Panc1 (cell line): ENCODE measurements at regions not wholly inside any gene's neighbourhood (a gene's known extent, or its start where the extent isn't known, plus 50 kb on each side); places are given as distances from the start of the nearest gene placed in this dataset.

Experiments used
- ATAC-seq: fragments of 200-7000 bp; cut with Tn5 transposase; 2 replicates; pipeline ENCODE4 v1.9.1; 2020; ENCODE audit warnings: mild to moderate bottlenecking, moderate library complexity
- BruUV-seq: library from RNA; stranded (reverse); fragments of 400-500 nt; replicated peaks from 2 replicates; lab custom pipeline; 2021; lab: Mats Ljungman, UMichigan
- CTCF ChIA-PET: fragments of 300-600 bp; sonication (Branson Sonifier 250); formaldehyde crosslinking; loops from one replicate; lab custom pipeline; 2022; ENCODE audit warnings: antibody characterized with exemption; lab: Charles Lee
- POLR2A ChIA-PET: fragments of 300-600 bp; sonication (Branson Sonifier 250); formaldehyde crosslinking; loops from one replicate; lab custom pipeline; 2022; ENCODE audit warnings: antibody characterized with exemption; lab: Charles Lee
- DNase-seq: peaks from one replicate; pipeline ENCODE4 v3.0.0-alpha.2; 2010; ENCODE audit warnings: low read depth, low spot score
- H3K27ac ChIP-seq: 2 replicates; pipeline ENCODE4 v1.5.1; 2011; ENCODE audit warnings: mild to moderate bottlenecking, low read length, inconsistent platforms
- H3K27me3 ChIP-seq: fragments of 200-500 bp; sonication (Bioruptor generic); 2 replicates; pipeline ENCODE4 v1.6.0; 2014; ENCODE audit warnings: low read length, inconsistent platforms; ENCODE audit not compliant: control insufficient read depth, insufficient read depth
- H3K36me3 ChIP-seq: fragments of 200-500 bp; sonication (Bioruptor generic); 2 replicates; pipeline ENCODE4 v1.5.1; 2014; ENCODE audit warnings: inconsistent platforms, mild to moderate bottlenecking, low read length, moderate library complexity; ENCODE audit not compliant: control insufficient read depth, insufficient read depth
- H3K4me1 ChIP-seq: 2 replicates; pipeline ENCODE4 v1.5.1; 2011; ENCODE audit warnings: inconsistent platforms, mild to moderate bottlenecking, low read length, moderate library complexity; ENCODE audit not compliant: control insufficient read depth, insufficient read depth
- H3K4me3 ChIP-seq, 2 experiments: 2 replicates each; pipeline ENCODE4 v1.5.1; 2011 to 2012; ENCODE audit warnings: low read depth in 2 of 2, low read length in 2 of 2, mild to moderate bottlenecking in 2 of 2, inconsistent platforms in 1 of 2, moderate library complexity in 1 of 2
- H3K9me3 ChIP-seq: fragments of 200-500 bp; sonication (Bioruptor generic); 2 replicates; pipeline ENCODE4 v1.5.1; 2014; ENCODE audit warnings: low read depth, mild to moderate bottlenecking, inconsistent platforms, low read length, moderate library complexity; ENCODE audit not compliant: control insufficient read depth, insufficient read depth
- POLR2AphosphoS5 ChIP-seq: IDR thresholded peaks from 2 replicates; pipeline ENCODE4 v1.6.1; 2012; ENCODE audit warnings: mild to moderate bottlenecking, low read depth, low read length, moderate library complexity
- SIN3A ChIP-seq: IDR thresholded peaks from 2 replicates; pipeline ENCODE4 v1.6.1; 2012; ENCODE audit warnings: low read depth, mild to moderate bottlenecking, low read length, moderate library complexity, borderline replicate concordance; ENCODE audit not compliant: insufficient read depth
- TCF7L2 ChIP-seq: IDR thresholded peaks from 2 replicates; pipeline ENCODE4 v1.6.1; 2011; ENCODE audit warnings: mild to moderate bottlenecking, low read depth, low read length, inconsistent platforms
- in situ Hi-C: cut with HindIII; loops from 2 replicates; pipeline ENCODE4 v1.10.0; 2016; ENCODE audit warnings: low sequenced_read_pairs, low pct_unique_long_range_greater_than_20kb
- intact Hi-C: fragments of 100-400 bp; cut with micrococcal nuclease; formaldehyde crosslinking; loops from one replicate; pipeline ENCODE4 v1.10.0; 2022; ENCODE audit not compliant: unreplicated experiment
- TF ChIP-seq, protein P1 (sequence below): fragments of 450-650 bp; IDR thresholded peaks from 2 replicates; pipeline ENCODE4 v1.5.1; 2017; ENCODE audit warnings: mild to moderate bottlenecking
- TF ChIP-seq, protein P2 (sequence below), 2 experiments: IDR thresholded peaks; 2 replicates each; pipeline ENCODE4 v1.6.1; 2011 to 2012; ENCODE audit warnings: low read depth in 2 of 2, control low read depth in 1 of 2, low read length in 1 of 2, mild to moderate bottlenecking in 1 of 2, moderate library complexity in 1 of 2; ENCODE audit not compliant: insufficient read depth in 1 of 2

DNA sequence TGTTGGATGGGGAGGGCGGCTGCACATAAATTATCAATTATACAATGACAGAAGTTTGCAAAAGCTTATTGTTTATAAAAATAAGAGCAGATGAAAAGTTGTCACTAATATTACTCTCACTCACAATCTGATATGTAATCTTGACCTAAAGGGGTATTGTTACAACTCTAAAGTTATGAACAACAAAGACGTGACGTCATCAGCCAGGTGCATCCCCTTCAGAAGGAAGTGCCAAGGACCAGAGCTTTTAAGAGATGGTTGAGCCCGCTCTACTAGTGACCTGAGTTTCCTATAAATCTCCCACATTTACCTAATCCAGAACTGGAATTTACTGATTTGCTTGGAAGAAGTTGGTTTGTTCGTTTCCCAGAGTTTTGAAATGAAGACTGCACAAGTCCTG, 247.7 kb upstream of the MGMT start:
- Histone ChIP-seq H3K36me3 (no peaks in the 10 kb centered on the region), H3K27ac (no peak overlapping the region), H3K4me1 (no peaks in the 10 kb centered on the region), H3K27me3 (no peaks in the 10 kb centered on the region), H3K9me3 (no peaks in the 10 kb centered on the region), H3K4me3 (no peak overlapping the region)
- no peak for ATAC-seq
- in situ Hi-C loops (no loop called here), intact Hi-C loops (no loop called here)
- no TSS peak for BruUV-seq
- TF ChIP-seq, protein P1, sequence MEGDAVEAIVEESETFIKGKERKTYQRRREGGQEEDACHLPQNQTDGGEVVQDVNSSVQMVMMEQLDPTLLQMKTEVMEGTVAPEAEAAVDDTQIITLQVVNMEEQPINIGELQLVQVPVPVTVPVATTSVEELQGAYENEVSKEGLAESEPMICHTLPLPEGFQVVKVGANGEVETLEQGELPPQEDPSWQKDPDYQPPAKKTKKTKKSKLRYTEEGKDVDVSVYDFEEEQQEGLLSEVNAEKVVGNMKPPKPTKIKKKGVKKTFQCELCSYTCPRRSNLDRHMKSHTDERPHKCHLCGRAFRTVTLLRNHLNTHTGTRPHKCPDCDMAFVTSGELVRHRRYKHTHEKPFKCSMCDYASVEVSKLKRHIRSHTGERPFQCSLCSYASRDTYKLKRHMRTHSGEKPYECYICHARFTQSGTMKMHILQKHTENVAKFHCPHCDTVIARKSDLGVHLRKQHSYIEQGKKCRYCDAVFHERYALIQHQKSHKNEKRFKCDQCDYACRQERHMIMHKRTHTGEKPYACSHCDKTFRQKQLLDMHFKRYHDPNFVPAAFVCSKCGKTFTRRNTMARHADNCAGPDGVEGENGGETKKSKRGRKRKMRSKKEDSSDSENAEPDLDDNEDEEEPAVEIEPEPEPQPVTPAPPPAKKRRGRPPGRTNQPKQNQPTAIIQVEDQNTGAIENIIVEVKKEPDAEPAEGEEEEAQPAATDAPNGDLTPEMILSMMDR, result no peak
- TF ChIP-seq POLR2AphosphoS5, result no peak
- no peak for TF ChIP-seq SIN3A
- TF ChIP-seq TCF7L2, result no peak
- TF ChIP-seq, protein P2, sequence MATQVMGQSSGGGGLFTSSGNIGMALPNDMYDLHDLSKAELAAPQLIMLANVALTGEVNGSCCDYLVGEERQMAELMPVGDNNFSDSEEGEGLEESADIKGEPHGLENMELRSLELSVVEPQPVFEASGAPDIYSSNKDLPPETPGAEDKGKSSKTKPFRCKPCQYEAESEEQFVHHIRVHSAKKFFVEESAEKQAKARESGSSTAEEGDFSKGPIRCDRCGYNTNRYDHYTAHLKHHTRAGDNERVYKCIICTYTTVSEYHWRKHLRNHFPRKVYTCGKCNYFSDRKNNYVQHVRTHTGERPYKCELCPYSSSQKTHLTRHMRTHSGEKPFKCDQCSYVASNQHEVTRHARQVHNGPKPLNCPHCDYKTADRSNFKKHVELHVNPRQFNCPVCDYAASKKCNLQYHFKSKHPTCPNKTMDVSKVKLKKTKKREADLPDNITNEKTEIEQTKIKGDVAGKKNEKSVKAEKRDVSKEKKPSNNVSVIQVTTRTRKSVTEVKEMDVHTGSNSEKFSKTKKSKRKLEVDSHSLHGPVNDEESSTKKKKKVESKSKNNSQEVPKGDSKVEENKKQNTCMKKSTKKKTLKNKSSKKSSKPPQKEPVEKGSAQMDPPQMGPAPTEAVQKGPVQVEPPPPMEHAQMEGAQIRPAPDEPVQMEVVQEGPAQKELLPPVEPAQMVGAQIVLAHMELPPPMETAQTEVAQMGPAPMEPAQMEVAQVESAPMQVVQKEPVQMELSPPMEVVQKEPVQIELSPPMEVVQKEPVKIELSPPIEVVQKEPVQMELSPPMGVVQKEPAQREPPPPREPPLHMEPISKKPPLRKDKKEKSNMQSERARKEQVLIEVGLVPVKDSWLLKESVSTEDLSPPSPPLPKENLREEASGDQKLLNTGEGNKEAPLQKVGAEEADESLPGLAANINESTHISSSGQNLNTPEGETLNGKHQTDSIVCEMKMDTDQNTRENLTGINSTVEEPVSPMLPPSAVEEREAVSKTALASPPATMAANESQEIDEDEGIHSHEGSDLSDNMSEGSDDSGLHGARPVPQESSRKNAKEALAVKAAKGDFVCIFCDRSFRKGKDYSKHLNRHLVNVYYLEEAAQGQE (IDR thresholded peaks at IDR 0.05; ENCODE audit: insufficient read depth in 1 of 2, low read depth in 2 of 2, low read length in 1 of 2), result no peak
- no peak for DNase-seq
- ChIA-PET POLR2A (no interaction called here), CTCF (no interaction called here)

DNA sequence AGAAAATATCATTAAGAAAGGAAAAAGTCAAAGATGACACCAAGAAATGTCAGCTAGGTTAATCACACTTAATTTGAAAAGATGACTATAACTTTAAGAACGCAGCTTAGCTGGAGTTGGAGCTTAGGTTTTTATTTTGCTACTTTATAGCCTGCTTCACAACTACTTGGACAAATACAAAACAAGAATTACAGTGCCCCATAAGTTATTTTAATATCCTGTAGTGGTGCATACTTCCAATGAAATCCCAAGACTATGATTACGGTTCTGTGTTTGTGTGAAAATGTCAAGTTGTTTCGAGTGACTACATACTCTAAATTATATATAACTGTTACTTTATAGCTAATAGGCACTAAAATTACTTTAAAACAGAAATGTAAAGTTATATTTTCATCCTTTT, 244.6 kb upstream of the MGMT start:
- Histone ChIP-seq H3K4me3 (no peak overlapping the region), H3K36me3 (no peaks in the 10 kb centered on the region), H3K27me3 (no peaks in the 10 kb centered on the region), H3K27ac (no peak overlapping the region), H3K9me3 (no peaks in the 10 kb centered on the region), H3K4me1 (no peaks in the 10 kb centered on the region)
- intact Hi-C loops, result no loop called here
- TF ChIP-seq, protein P1, result no peak
- TF ChIP-seq TCF7L2, result no peak
- TF ChIP-seq SIN3A, result no peak
- TF ChIP-seq, protein P2 (IDR thresholded peaks at IDR 0.05; ENCODE audit: insufficient read depth in 1 of 2, low read depth in 2 of 2, low read length in 1 of 2), result no peak
- no peak for TF ChIP-seq POLR2AphosphoS5
- ATAC-seq (no peak), DNase-seq (no peak)
- CTCF ChIA-PET, result no interaction called here
- POLR2A ChIA-PET, result no interaction called here
- BruUV-seq, result no TSS peak
- in situ Hi-C loops, result no loop called here
